ENCODE measurements at regions not wholly inside any gene's neighbourhood (a gene's known extent, or its start where the extent isn't known, plus 50 kb on each side); places are given as distances from the start of the nearest gene placed in this dataset.

- H3K4me2 ChIP-seq (ENCODE audit: insufficient read depth, low read length), result no peak overlapping the region
- BruUV-seq (replicated peaks), result no TSS peak
- CTCF ChIA-PET, result no interaction called here
- intact Hi-C loops (cut with micrococcal nuclease), result no loop called here
- H3K79me2 ChIP-seq (ENCODE audit: control insufficient read depth, insufficient read depth, low read length), result no peaks in the 10 kb centered on the region
- no peak overlapping the region for H3K4me3 ChIP-seq (replicated peaks in 1 of 3; ENCODE audit: insufficient read depth in 1 of 3, low read depth in 1 of 3, low read length in 3 of 3)
- dilution Hi-C loops (cut with MboI; ENCODE audit: extremely low pct_ligation_motif_present, low sequenced_read_pairs), result no loop called here
- no peaks in the 10 kb centered on the region for H3K27me3 ChIP-seq (ENCODE audit: control insufficient read depth in 2 of 2, insufficient read depth in 2 of 2, low read length in 2 of 2)
- no peaks in the 10 kb centered on the region for H3K9me3 ChIP-seq (replicated peaks; ENCODE audit: control insufficient read depth, insufficient read depth, low read length)
- H3K36me3 ChIP-seq (ENCODE audit: control insufficient read depth in 2 of 2, extremely low read depth in 1 of 2, insufficient read depth in 2 of 2, low read length in 2 of 2), result no peaks in the 10 kb centered on the region
- TF ChIP-seq, protein P1, sequence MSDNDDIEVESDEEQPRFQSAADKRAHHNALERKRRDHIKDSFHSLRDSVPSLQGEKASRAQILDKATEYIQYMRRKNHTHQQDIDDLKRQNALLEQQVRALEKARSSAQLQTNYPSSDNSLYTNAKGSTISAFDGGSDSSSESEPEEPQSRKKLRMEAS (IDR thresholded peaks at IDR 0.05; ENCODE audit: insufficient read depth, insufficient read length), result no peak
- TF ChIP-seq JUN (IDR thresholded peaks at IDR 0.05; ENCODE audit: borderline replicate concordance, insufficient read depth, insufficient read length, low read depth) (no peak), POLR2AphosphoS5 (IDR thresholded peaks at IDR 0.05; ENCODE audit: insufficient read depth, low read depth, low read length) (no peak), MYC (IDR thresholded peaks at IDR 0.05; ENCODE audit: low read depth, low read length) (no peak), GATA2 (IDR thresholded peaks at IDR 0.05; ENCODE audit: insufficient read depth, insufficient read length, low read depth, low read length) (no peak), EZH2 (IDR thresholded peaks at IDR 0.05; ENCODE audit: borderline replicate concordance, low read depth, low read length, severe bottlenecking) (no peak), FOS (IDR thresholded peaks at IDR 0.05; ENCODE audit: borderline replicate concordance, insufficient read depth, low read length) (no peak), POLR2A (IDR thresholded peaks at IDR 0.05; ENCODE audit: low read depth, low read length) (no peak)
- TF ChIP-seq, protein P2, sequence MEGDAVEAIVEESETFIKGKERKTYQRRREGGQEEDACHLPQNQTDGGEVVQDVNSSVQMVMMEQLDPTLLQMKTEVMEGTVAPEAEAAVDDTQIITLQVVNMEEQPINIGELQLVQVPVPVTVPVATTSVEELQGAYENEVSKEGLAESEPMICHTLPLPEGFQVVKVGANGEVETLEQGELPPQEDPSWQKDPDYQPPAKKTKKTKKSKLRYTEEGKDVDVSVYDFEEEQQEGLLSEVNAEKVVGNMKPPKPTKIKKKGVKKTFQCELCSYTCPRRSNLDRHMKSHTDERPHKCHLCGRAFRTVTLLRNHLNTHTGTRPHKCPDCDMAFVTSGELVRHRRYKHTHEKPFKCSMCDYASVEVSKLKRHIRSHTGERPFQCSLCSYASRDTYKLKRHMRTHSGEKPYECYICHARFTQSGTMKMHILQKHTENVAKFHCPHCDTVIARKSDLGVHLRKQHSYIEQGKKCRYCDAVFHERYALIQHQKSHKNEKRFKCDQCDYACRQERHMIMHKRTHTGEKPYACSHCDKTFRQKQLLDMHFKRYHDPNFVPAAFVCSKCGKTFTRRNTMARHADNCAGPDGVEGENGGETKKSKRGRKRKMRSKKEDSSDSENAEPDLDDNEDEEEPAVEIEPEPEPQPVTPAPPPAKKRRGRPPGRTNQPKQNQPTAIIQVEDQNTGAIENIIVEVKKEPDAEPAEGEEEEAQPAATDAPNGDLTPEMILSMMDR (IDR thresholded peaks at IDR 0.05; ENCODE audit: extremely low read depth in 1 of 2, insufficient read depth in 1 of 2, low read depth in 1 of 2, low read length in 2 of 2), result no peak
- POLR2A ChIA-PET, result no interaction called here
- no peaks in the 10 kb centered on the region for H3K4me1 ChIP-seq (ENCODE audit: control insufficient read depth, extremely low read depth, insufficient read depth, low read length)
- H4K20me1 ChIP-seq (replicated peaks; ENCODE audit: control insufficient read depth, extremely low read depth, insufficient read depth, low read length), result no peaks in the 10 kb centered on the region
- no peaks in the 10 kb centered on the region for H3K9me1 ChIP-seq (replicated peaks; ENCODE audit: control insufficient read depth, extremely low read depth, insufficient read depth, low read length)
- H3K9ac ChIP-seq (replicated peaks; ENCODE audit: extremely low read depth, insufficient read depth, low read length), result no peak overlapping the region
- FAIRE-seq (no peak), DNase-seq (ENCODE audit: low read depth, low spot score) (no peak)
- no peak overlapping the region for H2AFZ ChIP-seq (ENCODE audit: low read depth, low read length)
- H3K27ac ChIP-seq (ENCODE audit: insufficient read depth, low read depth, low read length), result no peak overlapping the region
These were observed 164.2 kb downstream of the ICE1 start for GRCh38 chr5:5586721-5587120.
